T-helper 22 cell (primary cell): ENCODE measurements at regions not wholly inside any gene's neighbourhood (a gene's known extent, or its start where the extent isn't known, plus 50 kb on each side); places are given as distances from the start of the nearest gene placed in this dataset.

ENCODE experiments used
- DNase-seq: peaks from one replicate; pipeline ENCODE4 v3.0.0-alpha.2; 2020; ENCODE audit warnings: low read depth

DNA sequence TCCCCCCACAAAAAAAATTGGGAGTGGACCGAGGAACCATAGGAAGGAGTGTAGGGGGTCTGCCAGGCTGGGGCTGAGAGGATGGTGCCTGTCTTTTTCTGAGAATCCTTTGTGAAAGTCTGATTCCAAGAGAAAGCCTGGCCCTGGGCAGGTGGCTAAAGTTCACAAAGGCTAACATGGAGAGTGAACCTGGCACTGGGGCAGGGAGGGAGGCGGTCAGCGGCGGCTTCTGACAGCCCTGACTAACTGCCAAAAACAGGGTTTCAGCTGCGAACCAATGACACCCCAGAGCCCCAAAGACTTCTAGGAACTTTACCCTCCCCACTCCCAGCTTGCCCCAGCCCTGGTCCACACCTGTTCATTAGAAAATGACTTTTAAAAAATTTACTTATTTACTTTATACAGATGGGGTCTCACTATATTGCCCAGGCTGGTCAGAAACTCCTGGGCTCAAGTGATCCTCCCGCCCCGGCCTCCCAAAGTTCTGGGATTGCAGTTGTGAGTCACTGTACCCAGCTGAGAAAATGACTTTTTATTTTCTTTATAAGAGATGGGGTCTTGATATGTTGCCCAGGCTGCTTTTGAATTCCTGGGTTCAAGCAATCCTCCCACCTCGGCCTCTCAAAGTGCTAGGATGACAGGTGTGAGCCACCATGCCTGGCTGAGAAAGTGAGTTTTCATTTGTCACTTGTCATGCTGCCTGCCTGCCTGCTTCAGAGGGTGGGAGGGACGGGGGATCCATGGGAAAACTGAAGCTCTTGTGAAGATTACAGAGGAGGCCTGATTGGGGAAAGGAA lies 61.0 kb upstream of the DUSP5 start:
- DNase-seq, result no peak

DNA sequence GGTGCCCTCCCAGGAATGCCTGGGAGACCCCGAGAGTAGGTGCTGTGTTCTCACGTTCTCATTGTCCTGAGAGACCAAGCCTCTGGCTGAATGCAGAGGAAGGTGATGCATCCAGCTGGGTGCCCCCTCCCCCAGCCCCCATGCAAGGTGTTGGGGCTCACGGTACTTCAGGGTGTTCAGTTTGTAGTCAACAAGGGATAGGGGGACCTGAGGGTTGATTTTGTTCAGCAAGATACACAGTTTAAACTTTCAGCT lies 60.4 kb upstream of the DUSP5 start:
- no peak for DNase-seq

DNA sequence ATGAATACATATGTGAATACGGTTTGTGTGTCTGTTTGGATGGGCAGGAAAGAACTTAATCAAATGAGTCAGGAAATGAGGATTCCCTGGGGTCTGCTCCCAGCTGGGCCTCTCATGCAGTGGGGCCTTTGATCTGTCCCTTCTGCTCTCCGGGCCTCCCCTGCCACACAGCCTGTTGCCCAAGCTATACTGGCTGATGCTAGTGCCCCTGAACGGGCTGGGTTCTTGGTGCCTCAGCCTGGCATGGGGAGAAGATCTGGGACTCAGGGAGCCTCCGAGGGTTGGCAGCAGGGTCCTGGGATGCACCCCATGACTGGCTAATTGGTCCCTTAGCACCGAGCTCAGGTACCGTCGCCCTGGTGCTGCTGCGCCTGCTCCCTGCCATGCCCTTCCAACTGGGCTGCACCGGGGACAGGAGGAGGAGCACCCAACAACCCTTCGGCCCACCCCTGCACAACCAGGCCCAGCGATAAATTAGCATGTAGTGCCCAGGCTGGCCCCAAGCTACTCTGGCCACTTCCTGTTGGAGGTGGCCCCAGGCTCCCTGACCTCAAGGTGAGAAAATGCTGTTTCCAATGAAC lies 59.9 kb upstream of the DUSP5 start:
- no peak for DNase-seq

DNA sequence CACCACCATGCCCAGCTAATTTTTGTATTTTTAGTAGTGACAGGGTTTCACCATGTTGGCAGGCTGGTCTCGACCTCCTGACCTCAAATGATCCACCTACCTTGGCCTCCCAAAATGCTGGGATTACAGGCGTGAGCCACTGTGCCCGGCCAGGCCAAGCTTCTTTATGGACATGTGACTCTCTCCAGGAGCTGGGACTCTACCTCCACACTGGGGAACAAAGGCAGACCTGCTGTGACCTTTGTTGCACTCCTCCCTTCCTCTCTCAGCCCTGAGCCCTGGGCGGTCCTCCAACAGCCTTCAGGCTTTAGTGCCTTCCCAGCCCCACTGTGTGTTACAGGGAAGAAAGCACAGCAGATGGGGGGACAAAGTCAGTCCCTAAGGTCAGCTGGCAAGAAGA lies 55.0 kb upstream of the DUSP5 start:
- DNase-seq, result no peak

DNA sequence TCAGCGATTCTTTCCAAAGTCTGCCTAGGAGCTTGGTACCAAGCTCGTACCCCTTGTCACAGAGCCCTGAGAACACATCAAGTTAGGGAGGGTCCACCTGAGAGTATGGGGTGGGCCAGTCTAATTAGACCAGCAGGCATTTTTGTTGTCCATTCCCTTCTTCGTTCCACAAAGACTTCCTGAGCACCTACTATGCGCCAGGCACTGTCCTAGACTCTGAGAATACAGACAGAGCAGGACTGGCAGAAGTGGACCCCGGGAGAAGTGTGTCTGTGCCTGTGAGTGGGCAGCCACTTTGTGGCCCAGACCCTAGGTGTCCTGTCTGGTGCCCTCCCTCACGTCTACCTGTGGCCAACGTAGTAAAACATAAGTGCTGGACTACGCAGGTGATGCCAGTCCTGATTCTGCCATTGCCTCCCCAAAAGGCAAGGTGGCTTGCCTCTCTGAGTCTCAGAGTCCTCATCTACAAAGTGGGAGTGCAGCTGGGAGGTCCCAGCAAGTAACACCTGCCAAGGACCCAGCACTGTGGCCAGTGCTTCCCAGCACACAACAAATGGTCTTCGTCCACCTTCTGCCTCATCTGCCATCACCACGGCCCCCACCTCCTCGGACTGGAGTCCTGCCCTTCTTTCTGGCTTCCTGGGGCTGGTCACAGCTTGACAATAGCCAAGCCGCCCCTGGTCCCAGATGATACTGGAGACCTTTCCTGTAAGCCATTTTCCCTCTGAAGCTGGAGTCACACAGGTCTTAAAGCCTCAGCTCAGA lies 54.3 kb upstream of the DUSP5 start:
- DNase-seq, result no peak

DNA sequence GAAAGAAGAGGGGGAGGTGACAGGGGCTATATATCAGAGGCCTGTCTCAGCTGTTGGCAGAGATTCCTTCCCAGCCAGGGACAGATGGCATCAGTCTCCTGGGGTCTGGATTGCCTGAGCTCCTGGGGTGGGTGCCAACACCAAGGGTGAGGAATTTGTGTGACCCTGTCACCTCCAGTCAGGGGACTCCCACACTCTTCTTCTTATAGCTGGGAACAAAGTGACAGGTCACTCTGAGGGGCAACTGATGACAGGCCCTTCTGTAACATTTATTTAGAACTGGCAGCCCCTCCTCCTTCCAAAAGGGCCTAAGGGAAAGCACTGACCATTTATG lies 53.7 kb upstream of the DUSP5 start:
- DNase-seq, result no peak

DNA sequence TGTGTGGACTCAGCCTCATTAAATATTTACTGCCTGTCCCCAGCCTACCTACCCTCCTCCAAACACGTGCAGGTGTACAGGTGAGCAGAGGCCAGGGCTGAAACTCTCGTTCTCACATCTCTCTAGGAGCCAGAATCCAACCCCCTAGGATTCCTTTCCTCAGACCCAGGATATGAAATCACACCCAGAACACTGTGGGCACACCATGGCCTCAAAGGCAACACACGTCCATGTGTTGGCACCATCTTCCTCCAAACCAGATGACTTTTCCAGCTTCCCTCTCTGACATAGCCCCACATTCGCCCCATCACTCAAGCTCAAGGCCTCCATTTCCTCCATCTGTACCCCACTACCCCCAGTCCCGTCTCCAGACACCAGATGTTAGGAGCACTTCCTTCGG lies 51.8 kb upstream of the DUSP5 start:
- no peak for DNase-seq

DNA sequence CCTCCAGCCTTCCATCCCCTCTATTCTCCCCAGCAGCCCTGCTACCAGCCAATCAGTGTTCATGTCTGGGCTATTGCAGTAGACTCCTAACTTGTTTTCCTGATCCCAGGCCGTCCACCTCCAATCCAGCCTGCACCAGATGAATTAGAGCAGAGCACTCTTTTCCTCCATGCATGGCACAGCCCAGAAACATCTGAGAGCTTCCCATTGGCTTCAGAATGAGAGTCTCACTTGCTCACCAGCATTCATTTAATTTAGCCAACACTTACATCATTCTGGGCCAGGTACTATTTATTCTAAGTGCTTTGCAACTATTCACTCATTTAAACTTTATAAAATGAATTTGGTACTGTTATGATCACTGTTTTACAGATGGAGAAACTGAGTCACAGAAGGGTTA lies 51.4 kb upstream of the DUSP5 start:
- no peak for DNase-seq

DNA sequence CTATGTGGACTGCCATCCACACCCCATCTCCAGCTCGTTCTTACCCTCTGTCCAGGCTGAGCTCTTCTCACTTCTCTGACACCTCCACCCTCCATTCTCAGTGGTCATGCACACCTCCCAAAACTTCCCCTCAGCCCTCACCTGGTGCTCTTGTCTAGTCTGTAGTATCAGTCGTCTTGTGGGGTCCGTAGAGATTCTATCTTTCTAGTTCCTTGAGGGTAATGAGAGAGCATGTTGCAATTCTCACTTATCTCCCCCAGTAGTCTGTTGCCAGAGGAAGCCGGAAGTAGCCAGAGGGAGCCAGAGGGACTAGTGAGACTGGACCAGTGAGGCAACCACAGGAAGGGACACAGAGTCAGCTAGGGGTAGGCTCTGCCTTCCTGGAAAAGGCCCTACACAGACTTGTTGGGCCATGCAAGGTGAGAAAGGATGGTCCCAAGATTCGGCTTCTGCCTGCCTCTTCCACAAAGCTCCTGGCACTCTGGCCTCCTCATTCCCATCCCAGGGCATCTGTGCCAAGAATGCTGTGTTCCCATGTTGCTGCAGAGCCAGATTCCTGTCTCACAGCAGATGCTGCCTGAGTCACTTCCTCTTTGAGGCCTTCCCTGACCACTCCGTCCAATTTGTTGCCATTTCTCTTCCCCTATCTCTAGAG lies 50.6 kb upstream of the DUSP5 start:
- no peak for DNase-seq

DNA sequence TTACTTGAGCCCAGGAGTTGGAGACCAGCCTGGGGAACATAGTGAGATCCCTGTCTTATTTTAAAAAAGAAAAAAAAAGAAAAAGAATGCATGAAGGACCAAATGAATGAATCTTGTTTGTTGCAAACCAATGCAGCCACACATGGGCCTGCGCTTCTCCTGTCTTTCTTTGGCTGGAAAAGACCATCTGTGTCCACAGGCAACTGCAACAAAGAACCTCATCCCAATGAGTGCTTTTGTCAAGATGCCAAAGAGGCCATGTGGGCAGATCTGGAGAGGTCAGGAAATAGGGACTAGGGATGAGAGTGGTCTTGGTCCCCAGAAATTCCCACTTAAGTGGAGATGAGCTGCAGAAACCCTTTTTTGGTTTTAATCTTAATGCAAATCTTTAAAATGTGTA lies 49.8 kb upstream of the DUSP5 start:
- DNase-seq, result no peak
